H1 (cell line): ENCODE measurements at regions not wholly inside any gene's neighbourhood (a gene's known extent, or its start where the extent isn't known, plus 50 kb on each side); places are given as distances from the start of the nearest gene placed in this dataset.

Experiments
- CTCF ChIA-PET: fragments of 300-600 bp; sonication (Branson Sonifier 250); formaldehyde crosslinking; loops from one replicate; lab custom pipeline; 2021; ENCODE audit not compliant: partially characterized antibody; lab: Charles Lee
- POLR2A ChIA-PET: fragments of 300-600 bp; sonication (Branson Sonifier 250); formaldehyde crosslinking; loops from one replicate; lab custom pipeline; 2021; ENCODE audit warnings: inconsistent platforms; ENCODE audit not compliant: partially characterized antibody; lab: Charles Lee
- DNase-seq, 2 experiments: peaks; one replicate each; pipeline versions ENCODE4 v3.0.0 to v3.0.0-alpha.2; 2010 to 2022; ENCODE audit warnings: low spot score in 2 of 2, low read depth in 1 of 2, mixed read lengths in 1 of 2
- FAIRE-seq: peaks from 2 replicates; lab custom pipeline; 2011; peaks lifted over from hg19 to GRCh38; lab: Jason Lieb, UNC
- H2AFZ ChIP-seq: 2 replicates; pipeline ENCODE4 v1.8.1; 2012; ENCODE audit warnings: low read length, inconsistent platforms
- H2AK5ac ChIP-seq: 2 replicates; pipeline ENCODE4 v1.6.1; 2013; ENCODE audit warnings: low read depth, low read length
- H2BK120ac ChIP-seq: replicated peaks from 2 replicates; pipeline ENCODE3; 2013; ENCODE audit warnings: low read depth, low read length, inconsistent platforms
- H2BK12ac ChIP-seq: 2 replicates; pipeline ENCODE4 v1.6.1; 2013; ENCODE audit warnings: low read depth, low read length
- H2BK15ac ChIP-seq: 2 replicates; pipeline ENCODE4 v1.6.1; 2013; ENCODE audit warnings: low read length
- H2BK20ac ChIP-seq: 2 replicates; pipeline ENCODE4 v1.6.1; 2013; ENCODE audit warnings: low read length
- H2BK5ac ChIP-seq: 2 replicates; pipeline ENCODE4 v1.6.1; 2013; ENCODE audit warnings: low read depth, low read length
- H3K14ac ChIP-seq: 2 replicates; pipeline ENCODE4 v1.6.1; 2013; ENCODE audit warnings: inconsistent platforms; ENCODE audit not compliant: insufficient read length
- H3K18ac ChIP-seq: 2 replicates; pipeline ENCODE4 v1.6.1; 2013; ENCODE audit warnings: low read length; ENCODE audit errors: extremely low read depth
- H3K23ac ChIP-seq: 2 replicates; pipeline ENCODE4 v1.6.1; 2013; ENCODE audit warnings: inconsistent platforms; ENCODE audit not compliant: insufficient read length
- H3K23me2 ChIP-seq: 2 replicates; pipeline ENCODE4 v1.6.1; 2013; ENCODE audit warnings: low read depth, low read length
- H3K27ac ChIP-seq: 2 replicates; pipeline ENCODE4 v1.6.1; 2011; ENCODE audit warnings: low read depth, low read length, inconsistent platforms
- H3K27me3 ChIP-seq, 4 experiments: replicated peaks in 1 of 4; 1 replicate in 1 of 4; 2 replicates in 3 of 4; pipeline versions ENCODE4 v1.6.1 to v1.8.1; 2011 to 2013; ENCODE audit warnings: low read length in 3 of 4, mild to moderate bottlenecking in 3 of 4, inconsistent platforms in 2 of 4, mixed read lengths in 2 of 4, moderate library complexity in 1 of 4; ENCODE audit not compliant: control insufficient read depth in 3 of 4, insufficient read depth in 3 of 4; ENCODE audit errors: extremely low read depth in 1 of 4
- H3K36me3 ChIP-seq, 4 experiments: 2 replicates each; pipeline versions ENCODE4 v1.6.1 to v1.8.1; 2011 to 2013; ENCODE audit warnings: mild to moderate bottlenecking in 4 of 4, low read length in 3 of 4, moderate library complexity in 2 of 4, control low read depth in 1 of 4, inconsistent platforms in 1 of 4; ENCODE audit not compliant: insufficient read depth in 4 of 4, control insufficient read depth in 2 of 4
- H3K4ac ChIP-seq: replicated peaks from 2 replicates; pipeline ENCODE3; 2013; ENCODE audit warnings: low read length, low read depth, mixed read lengths, inconsistent platforms; ENCODE audit not compliant: insufficient read length
- H3K4me1 ChIP-seq, 4 experiments: replicated peaks in 1 of 4; 1 replicate in 1 of 4; 2 replicates in 3 of 4; pipeline versions ENCODE4 v1.6.1 to v1.8.1; 2011 to 2013; ENCODE audit warnings: low read length in 3 of 4, inconsistent platforms in 2 of 4, mixed read lengths in 1 of 4; ENCODE audit not compliant: insufficient read depth in 4 of 4, control insufficient read depth in 3 of 4
- H3K4me2 ChIP-seq, 2 experiments: 2 replicates each; pipeline versions ENCODE4 v1.6.1 to v1.8.1; 2011 to 2013; ENCODE audit warnings: low read depth in 2 of 2, low read length in 2 of 2, control low read depth in 1 of 2, inconsistent platforms in 1 of 2, mild to moderate bottlenecking in 1 of 2; ENCODE audit not compliant: insufficient read depth in 1 of 2
- H3K4me3 ChIP-seq, 4 experiments: fragments of 200-600, 300-600 bp in 1 of 4; sonication (generic), shearing (Covaris generic), sonication (Bioruptor Twin) in 1 of 4; 2 replicates each; pipeline versions ENCODE4 v1.5.1 to v1.8.1; 2011 to 2016; ENCODE audit warnings: low read length in 4 of 4, low read depth in 3 of 4, control low read depth in 2 of 4, inconsistent platforms in 2 of 4, mild to moderate bottlenecking in 2 of 4, mixed read lengths in 1 of 4, moderate library complexity in 1 of 4; ENCODE audit not compliant: insufficient read depth in 2 of 4; ENCODE audit errors: extremely low read depth in 1 of 4
- H3K56ac ChIP-seq: replicated peaks from 2 replicates; pipeline ENCODE3; 2013; ENCODE audit warnings: low read depth, mild to moderate bottlenecking, mixed read lengths, low read length, inconsistent platforms; ENCODE audit not compliant: insufficient read length
- H3K79me1 ChIP-seq: 2 replicates; pipeline ENCODE4 v1.6.1; 2013; ENCODE audit warnings: low read depth, low read length, control low read depth
- H3K79me2 ChIP-seq, 2 experiments: 2 replicates each; pipeline versions ENCODE4 v1.6.1 to v1.8.1; 2012 to 2013; ENCODE audit warnings: low read length in 2 of 2, mild to moderate bottlenecking in 2 of 2, inconsistent platforms in 1 of 2; ENCODE audit not compliant: insufficient read depth in 2 of 2, control insufficient read depth in 1 of 2
- H3K9ac ChIP-seq, 4 experiments: replicated peaks in 1 of 4; 1 replicate in 1 of 4; 2 replicates in 3 of 4; pipeline versions ENCODE4 v1.6.1 to v1.8.1; 2011 to 2013; ENCODE audit warnings: low read depth in 3 of 4, low read length in 3 of 4, control low read depth in 2 of 4, mild to moderate bottlenecking in 2 of 4, moderate library complexity in 2 of 4, inconsistent platforms in 1 of 4; ENCODE audit errors: extremely low read depth in 1 of 4
- H3K9me3 ChIP-seq, 2 experiments: 2 replicates each; pipeline versions ENCODE4 v1.6.1 to v1.8.1; 2012 to 2013; ENCODE audit warnings: mild to moderate bottlenecking in 2 of 2, moderate library complexity in 2 of 2, control low read depth in 1 of 2, inconsistent platforms in 1 of 2, low read depth in 1 of 2, low read length in 1 of 2, mixed read lengths in 1 of 2; ENCODE audit not compliant: insufficient read depth in 2 of 2
- H4K20me1 ChIP-seq, 2 experiments: replicated peaks in 1 of 2; 2 replicates each; pipeline versions ENCODE3 to v1.8.1; 2011 to 2013; ENCODE audit warnings: inconsistent platforms in 2 of 2, low read length in 2 of 2, mild to moderate bottlenecking in 1 of 2; ENCODE audit not compliant: insufficient read depth in 2 of 2, control insufficient read depth in 1 of 2
- H4K5ac ChIP-seq: 2 replicates; pipeline ENCODE4 v1.6.1; 2013; ENCODE audit warnings: low read length, low read depth, mixed read lengths, inconsistent platforms; ENCODE audit not compliant: insufficient read length
- H4K8ac ChIP-seq: 2 replicates; pipeline ENCODE4 v1.8.0; 2013; ENCODE audit warnings: mild to moderate bottlenecking, moderate library complexity, low read length, inconsistent platforms; ENCODE audit not compliant: insufficient read depth; ENCODE audit errors: extremely low read depth
- H4K91ac ChIP-seq: replicated peaks from 2 replicates; pipeline ENCODE3; 2013; ENCODE audit warnings: low read length, mixed read lengths, inconsistent platforms; ENCODE audit not compliant: insufficient read length
- CHD2 ChIP-seq: IDR thresholded peaks from 2 replicates; pipeline ENCODE4 v1.6.1; 2012; ENCODE audit warnings: low read length, improper control_type of control experiment
- EP300 ChIP-seq, 2 experiments: IDR thresholded peaks; 1 replicate in 1 of 2; 2 replicates in 1 of 2; pipeline ENCODE4 v1.6.1; 2011 to 2012; ENCODE audit warnings: low read depth in 2 of 2, low read length in 2 of 2, mild to moderate bottlenecking in 2 of 2, borderline replicate concordance in 1 of 2, inconsistent platforms in 1 of 2, moderate library complexity in 1 of 2
- FOSL1 ChIP-seq: IDR thresholded peaks from 2 replicates; pipeline ENCODE4 v1.6.1; 2011; ENCODE audit warnings: mild to moderate bottlenecking, low read depth, low read length, moderate library complexity; ENCODE audit not compliant: insufficient read depth
- HDAC6 ChIP-seq: IDR thresholded peaks from one replicate; pipeline ENCODE4 v1.7.1; 2012; ENCODE audit warnings: low read depth, mild to moderate bottlenecking, inconsistent platforms, low read length, moderate library complexity
- WGBS, 2 experiments: shearing (Covaris generic) in 1 of 2; methylation state at CpG; one replicate each; pipeline versions ENCODE4 v1.1.6 to v1.1.7; 2013 to 2015; ENCODE audit warnings: low lambda C conversion rate in 2 of 2, mixed read lengths in 2 of 2, inconsistent platforms in 1 of 2, low coverage in 1 of 2, missing lambda C conversion rate in 1 of 2; ENCODE audit not compliant: insufficient replicate concordance in 2 of 2, insufficient coverage in 1 of 2, insufficient read length in 1 of 2; ENCODE audit errors: extremely low coverage in 1 of 2, missing lambda C conversion rate in 1 of 2; 5-methylcytosine and 5-hydroxymethylcytosine counted together
- TF ChIP-seq, protein P1 (sequence below): IDR thresholded peaks from 2 replicates; pipeline ENCODE4 v1.6.1; 2012; ENCODE audit warnings: low read length, inconsistent platforms

- ChIA-PET CTCF (no interaction called here), POLR2A (no interaction called here)
These were observed 131.4 kb upstream of the ARGLU1 start for GRCh38 chr13:106699311-106699710.

More at GRCh38 chr13:106699311-106699710, 131.4 kb upstream of the ARGLU1 start:
- no peak for DNase-seq
- H3K27ac ChIP-seq, result no peak overlapping the region
- H2BK20ac ChIP-seq, result no peak overlapping the region
- no peaks in the 10 kb centered on the region for H3K79me1 ChIP-seq
- H3K14ac ChIP-seq, result no peak overlapping the region
- H3K4ac ChIP-seq, result no peak overlapping the region
- no peak overlapping the region for H3K23ac ChIP-seq
- no peak overlapping the region for H2AK5ac ChIP-seq
- no peaks in the 10 kb centered on the region for H4K20me1 ChIP-seq
- no peaks in the 10 kb centered on the region for H3K4me1 ChIP-seq
- no peak overlapping the region for H3K4me2 ChIP-seq
- H2BK15ac ChIP-seq, result no peak overlapping the region
- H4K8ac ChIP-seq, result no peak overlapping the region
- H3K4me3 ChIP-seq, result no peak overlapping the region
- H2BK5ac ChIP-seq, result no peak overlapping the region
- FAIRE-seq, result no peak
- no peaks in the 10 kb centered on the region for H3K23me2 ChIP-seq
- H3K9me3 ChIP-seq, result no peaks in the 10 kb centered on the region
- H3K56ac ChIP-seq, result no peak overlapping the region
- TF ChIP-seq, protein P1, sequence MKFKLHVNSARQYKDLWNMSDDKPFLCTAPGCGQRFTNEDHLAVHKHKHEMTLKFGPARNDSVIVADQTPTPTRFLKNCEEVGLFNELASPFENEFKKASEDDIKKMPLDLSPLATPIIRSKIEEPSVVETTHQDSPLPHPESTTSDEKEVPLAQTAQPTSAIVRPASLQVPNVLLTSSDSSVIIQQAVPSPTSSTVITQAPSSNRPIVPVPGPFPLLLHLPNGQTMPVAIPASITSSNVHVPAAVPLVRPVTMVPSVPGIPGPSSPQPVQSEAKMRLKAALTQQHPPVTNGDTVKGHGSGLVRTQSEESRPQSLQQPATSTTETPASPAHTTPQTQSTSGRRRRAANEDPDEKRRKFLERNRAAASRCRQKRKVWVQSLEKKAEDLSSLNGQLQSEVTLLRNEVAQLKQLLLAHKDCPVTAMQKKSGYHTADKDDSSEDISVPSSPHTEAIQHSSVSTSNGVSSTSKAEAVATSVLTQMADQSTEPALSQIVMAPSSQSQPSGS, result no peak
- no peak for TF ChIP-seq EP300 (IDR thresholded peaks at IDR 0.05; ENCODE audit: borderline replicate concordance in 1 of 2, low read depth in 2 of 2, low read length in 2 of 2)
- no peak for TF ChIP-seq CHD2
- no peak for TF ChIP-seq FOSL1
- no peak for TF ChIP-seq HDAC6
- TF ChIP-seq, all 59 proteins: peak for 0
- Histone ChIP-seq H3K9ac (no peak overlapping the region), H4K5ac (no peak overlapping the region), H3K36me3 (no peaks in the 10 kb centered on the region), H2AFZ (no peak overlapping the region), H3K79me2 (no peaks in the 10 kb centered on the region), H2BK120ac (no peak overlapping the region), H3K18ac (no peak overlapping the region), H4K91ac (no peak overlapping the region), H2BK12ac (no peak overlapping the region), H3K27me3 (peaks cover 0 to 1% (median 0%) of the 10 kb centered on the region in 4 experiments; a peak in 1 of 7 replicates)
- 90% methylated on average over 5 of the region's 5 CpGs; no CpG with 5 or more reads in 1 of the 2 experiments for WGBS, 2 experiments
